ENCODE measurements at regions not wholly inside any gene's neighbourhood (a gene's known extent, or its start where the extent isn't known, plus 50 kb on each side); places are given as distances from the start of the nearest gene placed in this dataset.

- peaks cover 2% of the 10 kb centered on the region; the same call in 1 of the 2 replicates for H3K27me3 Mint-ChIP-seq (ENCODE audit: low read depth)
- H3K27ac Mint-ChIP-seq = no peak overlapping the region
- ChIA-PET POLR2A (no interaction called here), CTCF (no interaction called here)
- H3K4me1 Mint-ChIP-seq = no peaks in the 10 kb centered on the region
- TF ChIP-seq, protein P1, sequence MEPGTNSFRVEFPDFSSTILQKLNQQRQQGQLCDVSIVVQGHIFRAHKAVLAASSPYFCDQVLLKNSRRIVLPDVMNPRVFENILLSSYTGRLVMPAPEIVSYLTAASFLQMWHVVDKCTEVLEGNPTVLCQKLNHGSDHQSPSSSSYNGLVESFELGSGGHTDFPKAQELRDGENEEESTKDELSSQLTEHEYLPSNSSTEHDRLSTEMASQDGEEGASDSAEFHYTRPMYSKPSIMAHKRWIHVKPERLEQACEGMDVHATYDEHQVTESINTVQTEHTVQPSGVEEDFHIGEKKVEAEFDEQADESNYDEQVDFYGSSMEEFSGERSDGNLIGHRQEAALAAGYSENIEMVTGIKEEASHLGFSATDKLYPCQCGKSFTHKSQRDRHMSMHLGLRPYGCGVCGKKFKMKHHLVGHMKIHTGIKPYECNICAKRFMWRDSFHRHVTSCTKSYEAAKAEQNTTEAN (CRISPR knock-in tag; IDR thresholded peaks at IDR 0.05) = no peak
- TF ChIP-seq RORB (CRISPR knock-in tag; IDR thresholded peaks at IDR 0.05) (no peak), CDX4 (CRISPR knock-in tag; IDR thresholded peaks at IDR 0.05; ENCODE audit: borderline replicate concordance) (no peak), ETV6 (CRISPR knock-in tag; IDR thresholded peaks at IDR 0.05) (no peak), ZNF423 (CRISPR knock-in tag; IDR thresholded peaks at IDR 0.05) (no peak), FOXK1 (CRISPR knock-in tag; IDR thresholded peaks at IDR 0.05) (no peak)
- TF ChIP-seq, protein P2, sequence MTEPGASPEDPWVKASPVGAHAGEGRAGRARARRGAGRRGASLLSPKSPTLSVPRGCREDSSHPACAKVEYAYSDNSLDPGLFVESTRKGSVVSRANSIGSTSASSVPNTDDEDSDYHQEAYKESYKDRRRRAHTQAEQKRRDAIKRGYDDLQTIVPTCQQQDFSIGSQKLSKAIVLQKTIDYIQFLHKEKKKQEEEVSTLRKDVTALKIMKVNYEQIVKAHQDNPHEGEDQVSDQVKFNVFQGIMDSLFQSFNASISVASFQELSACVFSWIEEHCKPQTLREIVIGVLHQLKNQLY (CRISPR knock-in tag; IDR thresholded peaks at IDR 0.05) = no peak
- TF ChIP-seq, protein P3, sequence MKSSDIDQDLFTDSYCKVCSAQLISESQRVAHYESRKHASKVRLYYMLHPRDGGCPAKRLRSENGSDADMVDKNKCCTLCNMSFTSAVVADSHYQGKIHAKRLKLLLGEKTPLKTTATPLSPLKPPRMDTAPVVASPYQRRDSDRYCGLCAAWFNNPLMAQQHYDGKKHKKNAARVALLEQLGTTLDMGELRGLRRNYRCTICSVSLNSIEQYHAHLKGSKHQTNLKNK (CRISPR knock-in tag; IDR thresholded peaks at IDR 0.05) = no peak
- no peak for ATAC-seq
- H3K36me3 Mint-ChIP-seq = peaks cover 25% of the 10 kb centered on the region
- no peak for DNase-seq (ENCODE audit: low spot score)
- peaks cover 42% of the 10 kb centered on the region for H3K9me3 Mint-ChIP-seq
- no peak overlapping the region for H3K4me3 Mint-ChIP-seq
Observed at GRCh38 chrX:143121477-143121876, 95.7 kb downstream of the SPANXN4 start.

GRCh38 chrX:143115466-143115865, 89.7 kb downstream of the SPANXN4 start:
- peaks cover 48% of the 10 kb centered on the region for H3K9me3 Mint-ChIP-seq
- H3K36me3 Mint-ChIP-seq = peaks cover 20% of the 10 kb centered on the region
- ATAC-seq = no peak
- TF ChIP-seq, protein P3 (CRISPR knock-in tag; IDR thresholded peaks at IDR 0.05) = no peak
- TF ChIP-seq ZNF423 (CRISPR knock-in tag; IDR thresholded peaks at IDR 0.05) (no peak), CREB1 (CRISPR knock-in tag; IDR thresholded peaks at IDR 0.05) (no peak), NFE2L1 (CRISPR knock-in tag; IDR thresholded peaks at IDR 0.05) (no peak), SMAD4 (CRISPR knock-in tag; IDR thresholded peaks at IDR 0.05) (no peak), ESRRA (CRISPR knock-in tag; IDR thresholded peaks at IDR 0.05; ENCODE audit: borderline replicate concordance) (no peak), GABPB1 (CRISPR knock-in tag; IDR thresholded peaks at IDR 0.05) (no peak), CTCF (IDR thresholded peaks at IDR 0.05) (no peak), ZNF263 (CRISPR knock-in tag; IDR thresholded peaks at IDR 0.05; ENCODE audit: low read depth) (no peak), ZNF396 (CRISPR knock-in tag; IDR thresholded peaks at IDR 0.05; ENCODE audit: borderline replicate concordance) (no peak), ZNF232 (CRISPR knock-in tag; IDR thresholded peaks at IDR 0.05) (no peak), SP1 (CRISPR knock-in tag; conservative IDR thresholded peaks at IDR 0.05) (no peak), TP53 (CRISPR knock-in tag; IDR thresholded peaks at IDR 0.05) (no peak)
- TF ChIP-seq, protein P4, sequence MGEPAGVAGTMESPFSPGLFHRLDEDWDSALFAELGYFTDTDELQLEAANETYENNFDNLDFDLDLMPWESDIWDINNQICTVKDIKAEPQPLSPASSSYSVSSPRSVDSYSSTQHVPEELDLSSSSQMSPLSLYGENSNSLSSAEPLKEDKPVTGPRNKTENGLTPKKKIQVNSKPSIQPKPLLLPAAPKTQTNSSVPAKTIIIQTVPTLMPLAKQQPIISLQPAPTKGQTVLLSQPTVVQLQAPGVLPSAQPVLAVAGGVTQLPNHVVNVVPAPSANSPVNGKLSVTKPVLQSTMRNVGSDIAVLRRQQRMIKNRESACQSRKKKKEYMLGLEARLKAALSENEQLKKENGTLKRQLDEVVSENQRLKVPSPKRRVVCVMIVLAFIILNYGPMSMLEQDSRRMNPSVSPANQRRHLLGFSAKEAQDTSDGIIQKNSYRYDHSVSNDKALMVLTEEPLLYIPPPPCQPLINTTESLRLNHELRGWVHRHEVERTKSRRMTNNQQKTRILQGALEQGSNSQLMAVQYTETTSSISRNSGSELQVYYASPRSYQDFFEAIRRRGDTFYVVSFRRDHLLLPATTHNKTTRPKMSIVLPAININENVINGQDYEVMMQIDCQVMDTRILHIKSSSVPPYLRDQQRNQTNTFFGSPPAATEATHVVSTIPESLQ (CRISPR knock-in tag; IDR thresholded peaks at IDR 0.05) = no peak
- TF ChIP-seq, protein P5, sequence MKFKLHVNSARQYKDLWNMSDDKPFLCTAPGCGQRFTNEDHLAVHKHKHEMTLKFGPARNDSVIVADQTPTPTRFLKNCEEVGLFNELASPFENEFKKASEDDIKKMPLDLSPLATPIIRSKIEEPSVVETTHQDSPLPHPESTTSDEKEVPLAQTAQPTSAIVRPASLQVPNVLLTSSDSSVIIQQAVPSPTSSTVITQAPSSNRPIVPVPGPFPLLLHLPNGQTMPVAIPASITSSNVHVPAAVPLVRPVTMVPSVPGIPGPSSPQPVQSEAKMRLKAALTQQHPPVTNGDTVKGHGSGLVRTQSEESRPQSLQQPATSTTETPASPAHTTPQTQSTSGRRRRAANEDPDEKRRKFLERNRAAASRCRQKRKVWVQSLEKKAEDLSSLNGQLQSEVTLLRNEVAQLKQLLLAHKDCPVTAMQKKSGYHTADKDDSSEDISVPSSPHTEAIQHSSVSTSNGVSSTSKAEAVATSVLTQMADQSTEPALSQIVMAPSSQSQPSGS (CRISPR knock-in tag; IDR thresholded peaks at IDR 0.05; ENCODE audit: borderline replicate concordance, low read depth) = no peak
- H3K27me3 Mint-ChIP-seq (ENCODE audit: low read depth) = peaks cover 2% of the 10 kb centered on the region; the same call in 1 of the 2 replicates
- H3K27ac Mint-ChIP-seq = no peak overlapping the region
- CTCF ChIA-PET = no interaction called here
- POLR2A ChIA-PET = no interaction called here
- no peak for DNase-seq (ENCODE audit: low spot score)
- no peaks in the 10 kb centered on the region for H3K4me1 Mint-ChIP-seq
- no peak overlapping the region for H3K4me3 Mint-ChIP-seq

All from WTC11 (cell line).